HG02798 (cell line): ENCODE measurements at regions not wholly inside any gene's neighbourhood (a gene's known extent, or its start where the extent isn't known, plus 50 kb on each side); places are given as distances from the start of the nearest gene placed in this dataset.

ENCODE experiments used
- ATAC-seq: cut with Tn5 transposase; IDR thresholded peaks from one replicate; pipeline ENCODE4 v1.9.1; 2021; ENCODE audit warnings: mild to moderate bottlenecking; ENCODE audit not compliant: unreplicated experiment, poor library complexity

DNA sequence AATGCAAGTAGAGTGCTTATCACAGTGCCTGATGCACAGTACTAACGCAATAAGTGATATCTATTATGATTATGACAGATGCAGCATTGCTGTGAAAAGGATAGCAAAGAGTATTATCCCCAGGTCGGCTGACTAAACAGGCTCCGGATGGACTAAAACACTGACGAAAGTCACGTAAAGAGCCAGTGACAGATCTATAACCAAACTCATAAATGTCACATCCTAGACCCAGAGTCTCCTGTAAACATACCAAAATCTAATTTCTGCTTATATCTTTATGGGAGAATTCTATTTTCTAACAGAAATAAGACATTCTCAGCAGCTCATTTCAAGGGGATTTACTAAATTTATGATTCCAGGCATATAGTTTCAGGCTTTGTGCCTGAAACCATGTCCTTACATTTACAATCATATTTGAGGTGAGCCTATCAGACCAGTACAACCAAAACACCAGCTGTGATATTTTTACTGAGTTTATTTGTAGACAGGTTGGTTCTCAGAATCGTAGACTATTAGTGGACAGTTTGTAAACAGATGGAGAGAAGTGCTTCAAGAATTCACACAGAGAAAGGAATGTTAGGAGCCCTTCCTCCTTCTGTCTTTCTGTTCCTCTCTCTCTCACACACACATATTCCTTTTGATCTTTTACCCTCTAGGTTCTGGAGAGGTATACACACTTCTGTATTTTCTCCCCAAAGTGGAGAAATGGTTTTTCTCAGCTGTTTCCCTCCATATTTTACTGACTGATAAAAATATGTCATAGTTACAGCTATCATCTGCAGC, 52.4 kb upstream of the WDR26 start:
- ATAC-seq = no peak

DNA sequence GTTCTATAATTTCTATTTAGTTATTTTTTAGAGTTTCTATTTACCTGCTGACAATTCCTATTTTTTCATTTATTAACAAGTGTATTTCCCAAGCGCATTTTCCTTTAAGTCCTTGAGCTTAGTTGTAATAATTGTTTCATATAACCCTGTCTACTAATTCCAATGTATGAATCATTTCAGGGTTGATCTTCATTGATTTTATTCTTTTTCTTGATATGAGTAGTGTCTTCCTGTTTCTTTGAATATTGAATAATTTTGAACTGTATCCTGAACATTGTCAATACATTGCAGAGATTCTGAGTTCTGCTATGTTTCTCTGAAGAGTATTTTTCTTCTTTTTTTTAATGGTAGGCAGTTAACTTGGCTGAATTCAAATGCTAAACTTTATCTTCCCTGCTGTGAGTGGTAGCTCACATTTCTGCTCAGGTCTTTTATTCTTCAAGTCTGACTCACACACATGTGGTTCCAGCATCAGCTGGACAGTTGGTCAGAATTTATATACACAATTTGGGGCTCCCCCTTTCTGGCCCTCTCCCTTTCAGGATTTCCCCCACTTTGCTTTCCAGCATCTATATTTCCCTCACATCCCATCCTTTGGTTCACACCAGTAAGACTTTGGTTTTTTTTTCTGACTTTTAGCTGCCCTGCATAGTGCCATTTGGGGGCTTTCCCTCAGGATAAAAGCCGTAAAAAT, 54.4 kb upstream of the WDR26 start:
- ATAC-seq = no peak

- no peak for ATAC-seq
Measured at GRCh38 chr1:224489534-224490365, 55.2 kb upstream of the WDR26 start.

GRCh38 chr1:224490549-224491537, 56.2 kb upstream of the WDR26 start:
- ATAC-seq = no peak

GRCh38 chr1:224492015-224492414, 57.4 kb upstream of the WDR26 start:
- ATAC-seq = no peak

DNA sequence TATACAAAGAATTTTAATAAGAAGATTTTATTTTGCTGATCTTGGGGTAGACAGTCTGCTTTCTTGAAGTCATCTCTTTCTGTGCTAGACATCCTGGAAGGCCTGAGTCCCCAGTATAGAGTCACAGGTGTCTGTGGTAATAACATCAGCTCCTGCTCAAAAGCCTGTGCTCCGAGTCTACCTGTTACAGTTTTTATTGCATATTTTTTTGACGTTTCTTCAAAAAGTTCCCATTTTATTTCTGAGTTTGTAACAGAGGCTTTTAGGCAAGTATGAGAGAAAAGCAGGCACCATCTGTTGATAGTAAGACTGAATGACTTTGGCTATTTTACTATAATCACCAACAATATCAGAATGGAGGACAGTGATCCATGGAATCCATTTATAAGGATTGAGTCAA, 58.0 kb upstream of the WDR26 start:
- ATAC-seq = no peak

- no peak for ATAC-seq
Measured at GRCh38 chr1:224493269-224493668, 58.7 kb upstream of the WDR26 start.

GRCh38 chr1:224494343-224494742, 59.7 kb upstream of the WDR26 start:
- ATAC-seq = no peak

GRCh38 chr1:224495866-224496265, 61.3 kb upstream of the WDR26 start:
- ATAC-seq = no peak

GRCh38 chr1:224496826-224497225, 62.2 kb upstream of the WDR26 start:
- no peak for ATAC-seq

- ATAC-seq = peak; percentile 96
Measured at GRCh38 chr1:224497714-224498573, 63.3 kb upstream of the WDR26 start.

- no peak for ATAC-seq
Measured at GRCh38 chr1:224498574-224499170, 64.1 kb upstream of the WDR26 start.

DNA sequence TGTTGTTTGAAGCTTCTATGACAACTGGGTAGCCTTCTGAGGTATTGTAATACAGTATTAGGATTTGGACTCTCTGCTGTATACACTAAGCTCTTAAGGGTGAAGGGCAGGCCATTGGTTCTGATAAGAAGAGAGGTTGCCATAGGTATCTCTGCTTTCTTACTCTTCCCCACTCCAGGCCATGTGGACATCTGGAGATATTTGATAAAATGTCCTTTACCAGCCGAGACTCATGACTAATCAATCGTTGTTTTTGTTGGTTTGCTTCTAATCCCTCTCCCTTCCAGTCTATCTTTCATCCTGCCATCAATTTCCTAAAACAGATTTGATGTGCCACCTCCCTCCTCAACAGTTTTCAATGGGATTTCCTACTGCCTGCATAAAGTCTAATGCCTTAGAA, 64.6 kb upstream of the WDR26 start:
- no peak for ATAC-seq

DNA sequence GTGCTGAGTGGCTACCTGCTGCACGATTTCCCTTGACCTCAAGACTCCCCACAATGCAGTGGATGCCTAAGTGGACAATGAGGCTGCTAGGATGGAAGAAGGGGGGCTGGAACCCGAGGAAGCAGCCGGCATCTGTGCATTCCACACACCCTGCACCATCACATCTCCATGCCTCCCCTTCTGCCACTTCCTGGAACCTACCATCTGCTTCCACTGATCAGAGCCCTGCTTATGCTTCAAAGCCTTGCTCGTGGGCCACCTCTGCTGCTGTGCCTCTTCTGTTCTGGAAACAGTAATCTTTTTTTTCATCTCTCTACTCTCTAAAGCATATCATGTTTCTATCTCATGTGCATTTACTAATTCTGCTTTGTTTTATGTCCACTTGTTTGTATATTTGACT, 66.2 kb upstream of the WDR26 start:
- ATAC-seq = no peak

DNA sequence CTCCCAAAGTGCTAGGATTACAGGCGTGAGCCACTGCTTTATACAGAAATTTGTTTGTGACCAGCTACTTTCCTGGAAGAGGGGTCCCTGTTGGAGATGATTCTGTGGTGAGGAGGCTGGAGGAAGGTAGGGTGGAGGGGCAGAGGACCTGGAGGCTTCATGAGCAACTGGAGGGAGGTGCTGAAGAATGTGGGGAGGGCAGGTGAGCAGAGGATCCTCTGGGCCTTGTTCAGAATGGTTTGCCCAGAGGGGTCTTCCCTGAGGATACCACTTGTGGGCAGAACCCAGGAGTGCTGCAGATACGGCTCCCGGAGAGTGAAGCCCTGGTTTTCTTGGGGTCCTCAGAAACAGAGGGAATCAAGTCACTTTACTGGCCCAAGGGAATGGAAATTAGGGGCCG, 67.2 kb upstream of the WDR26 start:
- no peak for ATAC-seq

GRCh38 chr1:224502459-224503160, 68.0 kb upstream of the WDR26 start:
- no peak for ATAC-seq

DNA sequence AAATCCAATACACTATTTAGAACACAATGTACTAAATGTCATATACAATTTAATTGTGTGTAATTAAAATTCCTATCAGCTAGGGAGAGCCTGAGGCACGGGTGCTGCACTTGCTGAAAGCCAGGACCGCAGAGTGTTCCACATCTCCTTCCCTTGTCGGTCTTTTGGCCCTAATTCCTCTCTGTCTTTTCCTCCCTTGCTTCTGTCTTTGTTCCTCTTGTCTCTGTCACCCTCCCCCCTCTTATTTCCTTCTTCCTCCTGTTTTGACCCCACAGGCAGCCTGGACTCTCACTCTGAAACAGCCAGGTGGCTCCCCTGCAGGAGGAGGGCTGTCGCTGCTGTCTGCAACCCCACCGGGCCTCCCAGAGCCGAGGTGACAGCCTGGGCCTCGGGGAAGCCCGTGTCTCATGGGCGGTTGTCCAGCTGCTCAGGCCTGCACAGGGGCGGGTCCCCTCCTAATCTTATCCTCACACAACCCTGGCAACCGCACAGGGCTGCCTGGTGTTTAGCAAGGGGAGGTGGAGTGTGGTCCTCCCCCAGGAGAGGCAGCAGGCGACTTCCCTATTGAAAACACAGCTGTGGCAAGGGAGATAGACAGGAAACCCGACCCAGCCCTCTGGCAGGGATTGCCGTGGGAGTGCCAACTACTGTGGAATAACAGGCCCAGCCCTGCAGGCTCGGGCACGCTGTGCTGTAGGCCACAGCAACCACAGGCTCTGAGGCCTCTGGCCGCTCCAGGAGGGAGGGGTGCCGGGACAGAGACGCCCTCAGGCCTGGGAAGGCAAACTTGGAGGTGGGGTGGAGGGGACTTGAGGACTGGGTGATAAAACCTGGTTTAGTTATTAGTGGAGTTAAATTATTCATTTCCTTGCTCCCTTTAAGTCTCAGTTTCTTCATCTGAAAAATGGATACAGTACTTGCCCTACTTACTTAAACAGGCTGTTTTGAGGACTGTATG, 68.8 kb upstream of the WDR26 start:
- peak; percentile 96 for ATAC-seq
